HEK293T (cell line): ENCODE measurements at regions not wholly inside any gene's neighbourhood (a gene's known extent, or its start where the extent isn't known, plus 50 kb on each side); places are given as distances from the start of the nearest gene placed in this dataset.

Source experiments
- BHLHE40 ChIP-seq: fragments of 450-650 bp; IDR thresholded peaks from 2 replicates; pipeline ENCODE4 v1.6.1; 2016; ENCODE audit warnings: mild to moderate bottlenecking, moderate library complexity, borderline replicate concordance
- ELF4 ChIP-seq: fragments of 450-650 bp; IDR thresholded peaks from 2 replicates; pipeline ENCODE4 v1.6.1; 2017; ENCODE audit warnings: antibody characterized with exemption
- FOXK2 ChIP-seq: fragments of 450-650 bp; IDR thresholded peaks from 2 replicates; pipeline ENCODE4 v1.6.1; 2016; ENCODE audit warnings: mild to moderate bottlenecking
- FOXM1 ChIP-seq: fragments of 450-650 bp; IDR thresholded peaks from 2 replicates; pipeline ENCODE4 v1.6.1; 2017; ENCODE audit warnings: mild to moderate bottlenecking, borderline replicate concordance
- HDGF ChIP-seq: fragments of 450-650 bp; IDR thresholded peaks from 2 replicates; pipeline ENCODE4 v1.6.1; 2017; ENCODE audit warnings: antibody characterized with exemption, borderline replicate concordance
- NFRKB ChIP-seq: fragments of 450-650 bp; IDR thresholded peaks from 2 replicates; pipeline ENCODE4 v1.6.1; 2016; ENCODE audit warnings: mild to moderate bottlenecking, moderate library complexity
- SP1 ChIP-seq: fragments of 450-650 bp; IDR thresholded peaks from 2 replicates; pipeline ENCODE4 v1.6.1; 2017
- SUZ12 ChIP-seq: fragments of 450-650 bp; IDR thresholded peaks from 2 replicates; pipeline ENCODE4 v1.6.1; 2016; ENCODE audit warnings: mild to moderate bottlenecking
- TF ChIP-seq, protein P1 (sequence below): fragments of 450-650 bp; IDR thresholded peaks from 2 replicates; pipeline ENCODE4 v1.6.1; 2016

DNA sequence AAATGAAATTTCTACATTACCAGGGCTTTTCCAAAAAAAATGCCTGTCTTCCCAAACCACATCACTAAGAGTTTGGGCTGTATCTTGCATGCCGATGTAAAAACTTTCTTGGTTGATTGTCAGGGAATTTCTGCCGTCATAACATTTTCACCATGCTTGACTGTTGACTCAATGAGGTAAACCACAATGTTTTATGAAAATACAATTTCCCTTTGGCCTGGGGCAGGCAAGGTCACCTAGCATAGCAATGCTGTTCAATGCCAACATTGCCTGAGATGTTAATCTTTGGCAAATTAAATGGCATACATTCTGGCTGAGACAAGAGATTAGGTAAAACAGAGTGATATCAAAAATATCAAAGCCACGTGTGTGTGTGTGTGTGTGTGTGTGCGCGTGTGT, 137.1 kb upstream of the TBL1X start:
- TF ChIP-seq, protein P1, sequence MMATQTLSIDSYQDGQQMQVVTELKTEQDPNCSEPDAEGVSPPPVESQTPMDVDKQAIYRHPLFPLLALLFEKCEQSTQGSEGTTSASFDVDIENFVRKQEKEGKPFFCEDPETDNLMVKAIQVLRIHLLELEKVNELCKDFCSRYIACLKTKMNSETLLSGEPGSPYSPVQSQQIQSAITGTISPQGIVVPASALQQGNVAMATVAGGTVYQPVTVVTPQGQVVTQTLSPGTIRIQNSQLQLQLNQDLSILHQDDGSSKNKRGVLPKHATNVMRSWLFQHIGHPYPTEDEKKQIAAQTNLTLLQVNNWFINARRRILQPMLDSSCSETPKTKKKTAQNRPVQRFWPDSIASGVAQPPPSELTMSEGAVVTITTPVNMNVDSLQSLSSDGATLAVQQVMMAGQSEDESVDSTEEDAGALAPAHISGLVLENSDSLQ, result no peak
- TF ChIP-seq FOXM1, result no peak
- no peak for TF ChIP-seq SUZ12
- no peak for TF ChIP-seq ELF4
- TF ChIP-seq FOXK2, result no peak
- no peak for TF ChIP-seq BHLHE40
- TF ChIP-seq HDGF, result no peak
- TF ChIP-seq SP1, result no peak
- TF ChIP-seq NFRKB, result no peak
